IMR-90 (cell line): ENCODE measurements at regions not wholly inside any gene's neighbourhood (a gene's known extent, or its start where the extent isn't known, plus 50 kb on each side); places are given as distances from the start of the nearest gene placed in this dataset.

Experiments used
- FOS ChIP-seq: fragments of 150-350 bp; IDR thresholded peaks from 2 replicates; pipeline ENCODE4 v1.6.1; 2016; ENCODE audit warnings: low read depth, low read length
- MAFK ChIP-seq: IDR thresholded peaks from 2 replicates; pipeline ENCODE4 v1.6.1; 2012; ENCODE audit warnings: low read depth, low read length, improper control_type of control experiment
- POLR2A ChIP-seq: IDR thresholded peaks from 2 replicates; pipeline ENCODE4 v1.6.1; 2012; ENCODE audit warnings: mild to moderate bottlenecking, low read depth, low read length
- RFX5 ChIP-seq: IDR thresholded peaks from 2 replicates; pipeline ENCODE4 v1.8.0; 2012; ENCODE audit warnings: low read depth, mild to moderate bottlenecking, low read length, moderate library complexity
- SMC3 ChIP-seq: fragments of 150-350 bp; IDR thresholded peaks from 2 replicates; pipeline ENCODE4 v1.6.1; 2016; ENCODE audit warnings: low read depth, mild to moderate bottlenecking, antibody characterized with exemption, low read length, moderate library complexity
- TF ChIP-seq, protein P1 (sequence below): conservative IDR thresholded peaks from 2 replicates; pipeline ENCODE4 v1.5.1; 2012; ENCODE audit warnings: mild to moderate bottlenecking, low read depth, low read length, improper control_type of control experiment
- TF ChIP-seq, protein P2 (sequence below): fragments of 150-350 bp; IDR thresholded peaks from 2 replicates; pipeline ENCODE4 v1.6.1; 2017; ENCODE audit warnings: mild to moderate bottlenecking, antibody characterized with exemption, low read length, low read depth

DNA sequence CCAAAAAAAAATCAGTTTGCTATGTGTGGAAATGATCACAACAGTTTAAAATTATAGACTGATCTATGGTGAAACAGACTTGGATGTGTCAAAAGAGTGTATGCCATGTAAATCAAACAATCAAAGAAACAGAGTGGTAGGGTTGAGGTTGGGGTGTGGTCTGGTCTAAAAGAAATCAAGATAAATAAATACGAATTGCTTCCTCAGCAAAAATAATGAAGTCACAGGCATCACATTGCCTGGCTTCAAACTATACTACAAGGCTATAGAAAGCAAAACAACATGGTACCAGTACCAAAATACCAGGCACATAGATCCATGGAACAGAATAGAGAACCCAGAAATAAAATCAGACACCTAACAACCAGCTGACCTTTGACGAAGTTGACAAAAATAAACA, 1796.9 kb downstream of the NCAM2 start:
- TF ChIP-seq, protein P1, sequence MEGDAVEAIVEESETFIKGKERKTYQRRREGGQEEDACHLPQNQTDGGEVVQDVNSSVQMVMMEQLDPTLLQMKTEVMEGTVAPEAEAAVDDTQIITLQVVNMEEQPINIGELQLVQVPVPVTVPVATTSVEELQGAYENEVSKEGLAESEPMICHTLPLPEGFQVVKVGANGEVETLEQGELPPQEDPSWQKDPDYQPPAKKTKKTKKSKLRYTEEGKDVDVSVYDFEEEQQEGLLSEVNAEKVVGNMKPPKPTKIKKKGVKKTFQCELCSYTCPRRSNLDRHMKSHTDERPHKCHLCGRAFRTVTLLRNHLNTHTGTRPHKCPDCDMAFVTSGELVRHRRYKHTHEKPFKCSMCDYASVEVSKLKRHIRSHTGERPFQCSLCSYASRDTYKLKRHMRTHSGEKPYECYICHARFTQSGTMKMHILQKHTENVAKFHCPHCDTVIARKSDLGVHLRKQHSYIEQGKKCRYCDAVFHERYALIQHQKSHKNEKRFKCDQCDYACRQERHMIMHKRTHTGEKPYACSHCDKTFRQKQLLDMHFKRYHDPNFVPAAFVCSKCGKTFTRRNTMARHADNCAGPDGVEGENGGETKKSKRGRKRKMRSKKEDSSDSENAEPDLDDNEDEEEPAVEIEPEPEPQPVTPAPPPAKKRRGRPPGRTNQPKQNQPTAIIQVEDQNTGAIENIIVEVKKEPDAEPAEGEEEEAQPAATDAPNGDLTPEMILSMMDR: no peak
- TF ChIP-seq POLR2A: no peak
- TF ChIP-seq RFX5: no peak
- no peak for TF ChIP-seq SMC3
- no peak for TF ChIP-seq FOS
- TF ChIP-seq MAFK: peak; percentile 78
- TF ChIP-seq, protein P2, sequence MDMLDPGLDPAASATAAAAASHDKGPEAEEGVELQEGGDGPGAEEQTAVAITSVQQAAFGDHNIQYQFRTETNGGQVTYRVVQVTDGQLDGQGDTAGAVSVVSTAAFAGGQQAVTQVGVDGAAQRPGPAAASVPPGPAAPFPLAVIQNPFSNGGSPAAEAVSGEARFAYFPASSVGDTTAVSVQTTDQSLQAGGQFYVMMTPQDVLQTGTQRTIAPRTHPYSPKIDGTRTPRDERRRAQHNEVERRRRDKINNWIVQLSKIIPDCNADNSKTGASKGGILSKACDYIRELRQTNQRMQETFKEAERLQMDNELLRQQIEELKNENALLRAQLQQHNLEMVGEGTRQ: no peak
